NCI-H510A (cell line): ENCODE measurements at regions not wholly inside any gene's neighbourhood (a gene's known extent, or its start where the extent isn't known, plus 50 kb on each side); places are given as distances from the start of the nearest gene placed in this dataset.
"Not testable (repeated sequence)": the region's sequence is repeated elsewhere in the genome, so short reads cannot be mapped to it uniquely, and the experiment has no call there.

Experiments
- DNase-seq: peaks from one replicate; lab custom pipeline; 2025; lab: John Stamatoyannopoulos, UW

DNA sequence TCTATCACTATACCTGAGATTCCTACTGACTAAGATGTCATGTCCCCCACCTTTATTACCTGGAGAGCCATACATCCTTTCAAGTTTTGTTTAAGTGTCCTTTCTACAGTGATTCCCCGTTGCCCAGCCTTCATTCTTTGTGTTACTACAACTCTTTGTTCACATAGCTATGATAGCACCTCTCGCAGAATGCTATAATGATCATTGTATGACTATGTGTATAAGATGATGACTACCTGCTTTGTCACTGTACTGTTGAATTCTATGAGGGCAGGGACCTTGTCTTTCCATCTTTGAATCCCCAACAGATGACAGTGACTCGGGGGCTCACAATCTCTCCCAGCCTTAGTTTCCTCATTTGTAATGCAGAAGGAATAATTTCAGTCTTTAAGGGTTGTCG, 361.2 kb downstream of the NPR3 start:
- DNase-seq = no peak

- DNase-seq = no peak
Measured at GRCh38 chr5:33072726-33073125, 361.6 kb downstream of the NPR3 start.

- no peak for DNase-seq
Measured at GRCh38 chr5:33073881-33074327, 362.8 kb downstream of the NPR3 start.

DNA sequence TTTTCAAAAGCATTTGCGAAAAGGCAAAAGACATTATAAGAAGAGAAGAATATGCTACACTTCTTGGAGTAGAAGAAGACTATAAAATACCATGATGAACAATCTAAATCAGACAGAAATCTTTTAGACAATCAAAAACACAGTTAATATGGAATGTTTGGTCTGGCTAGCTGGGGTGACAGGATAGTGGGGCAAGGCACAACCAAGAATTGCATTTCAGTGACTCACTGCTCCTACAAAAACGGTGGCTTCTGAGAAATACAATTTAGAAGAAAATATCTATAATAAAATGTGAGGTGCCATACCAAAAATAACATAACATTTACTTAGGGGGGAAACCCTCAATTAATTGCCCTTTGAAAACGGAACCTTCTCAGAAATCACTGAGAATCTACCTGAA, 363.4 kb downstream of the NPR3 start:
- DNase-seq = no peak

DNA sequence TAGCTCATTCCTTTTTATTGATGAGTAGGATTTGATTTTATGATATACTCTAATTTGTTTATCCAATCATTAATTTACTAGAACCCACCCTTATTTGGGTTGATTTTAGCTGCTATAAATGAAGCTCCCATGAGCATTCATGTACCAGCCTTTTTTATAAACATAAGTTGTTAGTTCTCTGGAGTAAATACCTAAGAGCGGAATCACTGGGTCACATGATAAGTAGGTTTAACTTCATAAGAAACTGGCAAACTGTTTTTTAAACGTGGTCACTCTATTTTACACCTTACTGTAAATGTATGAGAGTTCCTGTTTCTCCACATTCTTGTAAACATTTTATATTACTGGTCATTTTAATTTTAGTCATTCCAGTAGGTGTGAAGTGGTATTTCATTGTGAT, 364.6 kb downstream of the NPR3 start:
- DNase-seq = no peak

DNA sequence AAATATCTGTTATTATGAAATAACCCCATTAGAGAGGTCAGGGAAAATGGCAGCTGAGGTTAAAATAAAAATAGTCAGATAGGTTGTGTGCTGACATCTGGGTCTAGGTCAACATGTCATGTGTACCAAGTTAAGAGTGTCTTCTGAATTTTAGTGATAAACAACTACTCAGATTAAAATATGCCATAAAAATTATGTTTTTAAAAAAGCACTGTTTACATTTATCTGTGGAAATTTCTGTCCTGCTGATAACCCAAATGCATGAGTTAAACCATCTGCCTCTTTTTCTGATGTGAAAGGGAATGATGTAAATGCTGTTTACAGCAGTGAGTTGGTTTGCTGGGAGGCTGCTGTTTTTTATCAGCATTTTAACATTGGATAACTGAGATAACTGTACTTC, 361.2 kb upstream of the TARS1 start:
- DNase-seq = no peak

GRCh38 chr5:33080287-33080686, 360.5 kb upstream of the TARS1 start:
- no peak for DNase-seq

DNA sequence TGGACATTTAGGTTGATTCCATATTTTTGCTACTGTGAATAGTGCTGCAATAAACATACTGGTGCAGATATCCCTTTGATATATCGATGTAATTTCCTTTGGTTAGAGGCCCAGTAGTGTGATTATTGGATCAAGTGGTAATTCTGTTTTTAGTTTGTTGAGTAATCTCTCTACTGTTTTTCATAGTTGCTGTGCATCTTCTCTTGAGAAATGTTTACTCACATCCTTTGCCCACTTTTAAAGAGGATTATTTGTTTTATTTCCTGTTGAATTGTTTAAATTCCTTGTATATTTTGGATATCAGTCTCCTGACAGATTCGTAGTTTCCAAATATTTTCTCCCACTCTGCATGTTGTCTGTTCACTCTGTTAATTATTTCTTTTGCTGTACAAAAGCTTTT, 352.6 kb upstream of the TARS1 start:
- DNase-seq = no peak

DNA sequence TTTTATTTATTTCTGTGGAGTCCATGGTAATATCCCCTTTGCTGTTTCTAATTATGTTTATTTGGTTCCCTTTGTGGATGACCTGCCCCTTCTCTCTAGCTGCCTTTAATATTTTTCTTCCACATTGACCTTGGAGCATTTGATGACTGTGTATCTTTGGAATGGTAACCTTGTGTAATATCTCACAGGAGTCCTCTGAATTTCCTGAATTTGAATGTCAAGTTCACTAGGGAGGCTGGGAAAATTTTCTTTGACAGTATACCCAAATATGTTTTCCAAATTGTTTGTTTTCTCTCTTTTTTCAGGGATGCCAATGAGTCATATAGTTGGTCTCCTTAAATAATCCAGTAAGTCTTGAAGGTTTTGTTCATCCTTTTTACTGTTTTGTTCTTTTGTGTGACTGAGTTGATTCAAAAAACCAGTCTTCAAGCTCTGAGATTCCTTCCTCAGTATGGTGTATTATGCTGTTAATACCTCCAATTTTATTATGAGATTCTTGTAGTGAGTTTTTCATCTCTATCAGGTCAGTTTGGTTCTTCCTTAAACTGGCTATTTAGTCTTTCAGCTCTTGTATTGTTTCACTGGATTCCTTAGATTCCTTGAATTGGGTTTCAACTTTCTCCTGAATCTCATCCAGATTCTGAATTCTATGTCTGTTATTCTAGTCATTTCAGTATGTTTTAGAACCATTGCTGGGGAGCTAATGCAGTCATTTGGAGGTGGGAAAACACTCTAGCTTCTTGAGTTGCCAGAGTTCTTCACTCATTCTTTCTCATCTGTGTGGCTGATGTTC, 349.0 kb upstream of the TARS1 start:
- DNase-seq = no peak

DNA sequence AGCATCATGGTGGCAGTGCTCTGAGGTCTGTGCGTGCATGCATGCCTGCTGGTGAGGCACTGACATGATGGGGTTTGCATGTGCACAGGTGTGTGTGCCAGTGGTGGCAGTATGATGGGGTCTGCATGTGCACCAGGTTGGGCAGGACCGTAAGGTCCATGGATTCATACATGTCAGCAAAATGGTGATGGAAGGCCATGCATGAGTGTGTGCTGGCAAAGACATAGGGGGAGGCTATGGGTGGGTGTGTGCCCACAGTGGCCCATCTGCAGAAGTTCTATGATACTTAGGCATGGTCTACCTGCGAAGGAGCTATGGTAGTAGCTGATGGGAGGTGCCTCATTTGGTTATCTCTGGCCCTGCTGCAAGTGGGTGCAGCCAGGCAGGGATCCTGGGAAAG, 348.0 kb upstream of the TARS1 start:
- DNase-seq = no peak

DNA sequence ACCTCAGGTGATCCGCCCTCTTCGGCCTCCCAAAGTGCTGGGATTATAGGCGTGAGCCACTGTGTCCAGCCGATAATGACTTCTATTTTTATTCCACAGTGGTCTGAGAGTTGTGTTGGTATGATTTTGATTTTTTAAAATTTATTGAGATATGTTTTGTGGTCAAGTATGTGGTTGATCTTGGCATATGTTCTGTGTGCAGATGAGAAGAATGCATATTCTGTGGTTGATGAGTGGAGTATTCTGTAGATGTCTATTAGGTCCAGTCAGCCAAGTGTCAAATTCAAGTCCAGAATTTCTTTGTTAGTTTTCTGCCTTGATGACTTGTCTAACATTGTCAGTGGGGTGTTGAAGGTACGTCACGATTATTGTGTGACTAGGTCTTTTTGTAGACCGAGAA, 338.2 kb upstream of the TARS1 start:
- no peak for DNase-seq

- no peak for DNase-seq
Measured at GRCh38 chr5:33105521-33105941, 335.2 kb upstream of the TARS1 start.

DNA sequence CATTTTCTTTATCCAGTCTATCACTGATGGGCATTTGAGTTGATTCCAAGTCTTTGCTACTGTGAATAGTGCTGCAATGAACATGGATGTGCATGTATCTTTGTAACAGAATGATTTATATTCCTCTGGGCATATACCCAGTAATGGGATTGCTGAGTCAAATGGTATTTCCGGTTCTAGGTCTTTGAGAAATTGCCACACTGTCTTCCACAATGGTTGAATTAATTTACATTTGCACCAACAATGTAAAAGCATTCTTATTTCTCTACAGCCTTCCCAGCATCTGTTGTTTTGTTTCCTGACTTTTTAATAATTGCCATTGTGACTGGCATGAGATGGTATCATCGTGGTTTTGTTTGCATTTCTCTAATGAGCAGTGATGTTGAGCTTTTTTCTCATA, 330.3 kb upstream of the TARS1 start:
- DNase-seq = not testable (repeated sequence)

GRCh38 chr5:33114361-33114760, 326.4 kb upstream of the TARS1 start:
- no peak for DNase-seq

GRCh38 chr5:33115467-33115866, 325.3 kb upstream of the TARS1 start:
- no peak for DNase-seq

GRCh38 chr5:33118761-33119415, 321.9 kb upstream of the TARS1 start:
- DNase-seq = no peak

- no peak for DNase-seq
Measured at GRCh38 chr5:33120671-33121070, 320.1 kb upstream of the TARS1 start.

GRCh38 chr5:33129309-33129708, 311.5 kb upstream of the TARS1 start:
- DNase-seq = no peak

- DNase-seq = no peak
Measured at GRCh38 chr5:33136785-33137184, 304.0 kb upstream of the TARS1 start.

- DNase-seq = not testable (repeated sequence)
Measured at GRCh38 chr5:33138145-33138544, 302.6 kb upstream of the TARS1 start.

DNA sequence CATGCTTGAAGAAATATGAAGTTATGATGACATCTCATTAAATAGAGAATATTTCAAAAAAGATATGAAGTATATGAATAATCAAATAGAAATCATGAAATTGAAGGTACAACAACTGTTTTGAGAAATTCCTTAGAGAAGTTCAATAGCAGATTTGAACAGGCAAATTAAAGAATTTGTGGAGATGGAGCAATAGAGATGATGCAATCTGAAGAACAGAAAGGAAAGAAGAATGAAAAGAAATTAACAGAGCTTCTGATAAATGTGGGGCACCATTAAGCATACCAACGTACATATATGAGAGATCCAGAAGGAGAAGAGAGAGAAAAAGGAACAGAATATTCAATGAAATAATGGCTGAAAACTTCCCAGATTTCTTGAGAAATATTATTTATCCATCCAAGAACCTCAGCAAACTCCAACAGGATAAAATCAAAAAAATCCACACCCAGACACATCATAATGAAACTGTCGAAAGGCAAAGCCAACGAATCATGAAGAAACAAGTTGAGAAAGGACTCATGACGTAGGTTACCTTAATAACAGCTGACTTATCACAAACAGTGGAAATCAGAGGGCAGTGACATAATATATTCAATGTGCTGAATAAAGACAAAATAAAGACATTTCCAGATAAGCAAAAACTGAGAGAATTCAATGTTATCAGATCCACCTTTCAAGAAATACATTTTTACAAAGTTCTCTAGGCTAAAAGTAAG, 297.2 kb upstream of the TARS1 start:
- DNase-seq = no peak

GRCh38 chr5:33146881-33147280, 293.9 kb upstream of the TARS1 start:
- DNase-seq = no peak

GRCh38 chr5:33148076-33148513, 292.7 kb upstream of the TARS1 start:
- no peak for DNase-seq
